ENCODE measurements at regions not wholly inside any gene's neighbourhood (a gene's known extent, or its start where the extent isn't known, plus 50 kb on each side); places are given as distances from the start of the nearest gene placed in this dataset.

DNA sequence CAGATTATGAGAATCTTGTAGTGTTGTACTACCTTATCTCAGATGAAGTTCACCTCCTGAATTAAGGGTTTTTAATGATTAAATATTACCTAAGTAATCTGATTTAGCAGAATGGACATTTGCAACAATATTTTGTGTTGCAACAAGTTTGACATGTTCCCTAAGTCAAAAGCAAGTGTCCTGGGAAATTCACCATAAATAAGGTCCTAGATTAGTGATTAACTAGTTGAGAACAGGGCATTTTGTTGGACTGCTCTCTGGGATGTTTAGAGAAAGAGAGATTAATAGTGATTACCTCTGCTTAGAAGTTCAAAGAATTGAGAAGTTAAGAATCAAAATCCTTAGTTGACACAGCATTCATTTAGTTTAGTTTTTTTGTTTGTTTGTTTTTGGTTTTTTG, 120.2 kb upstream of the MARCKS start:
- H3K27me3 ChIP-seq, result peaks cover 59% of the 10 kb centered on the region
- no peak overlapping the region for H3K27ac ChIP-seq
- no peaks in the 10 kb centered on the region for H3K9me3 ChIP-seq (ENCODE audit: low read depth)
- H3K36me3 ChIP-seq, result no peaks in the 10 kb centered on the region
- H3K4me3 ChIP-seq, result no peak overlapping the region
- no peak for DNase-seq (ENCODE audit: low read depth in 1 of 2, low spot score in 1 of 2)
- TF ChIP-seq, protein P1, sequence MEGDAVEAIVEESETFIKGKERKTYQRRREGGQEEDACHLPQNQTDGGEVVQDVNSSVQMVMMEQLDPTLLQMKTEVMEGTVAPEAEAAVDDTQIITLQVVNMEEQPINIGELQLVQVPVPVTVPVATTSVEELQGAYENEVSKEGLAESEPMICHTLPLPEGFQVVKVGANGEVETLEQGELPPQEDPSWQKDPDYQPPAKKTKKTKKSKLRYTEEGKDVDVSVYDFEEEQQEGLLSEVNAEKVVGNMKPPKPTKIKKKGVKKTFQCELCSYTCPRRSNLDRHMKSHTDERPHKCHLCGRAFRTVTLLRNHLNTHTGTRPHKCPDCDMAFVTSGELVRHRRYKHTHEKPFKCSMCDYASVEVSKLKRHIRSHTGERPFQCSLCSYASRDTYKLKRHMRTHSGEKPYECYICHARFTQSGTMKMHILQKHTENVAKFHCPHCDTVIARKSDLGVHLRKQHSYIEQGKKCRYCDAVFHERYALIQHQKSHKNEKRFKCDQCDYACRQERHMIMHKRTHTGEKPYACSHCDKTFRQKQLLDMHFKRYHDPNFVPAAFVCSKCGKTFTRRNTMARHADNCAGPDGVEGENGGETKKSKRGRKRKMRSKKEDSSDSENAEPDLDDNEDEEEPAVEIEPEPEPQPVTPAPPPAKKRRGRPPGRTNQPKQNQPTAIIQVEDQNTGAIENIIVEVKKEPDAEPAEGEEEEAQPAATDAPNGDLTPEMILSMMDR (IDR thresholded peaks at IDR 0.05; ENCODE audit: low read depth, low read length), result no peak
- peaks cover 22% of the 10 kb centered on the region for H3K4me1 ChIP-seq (ENCODE audit: low read depth)

DNA sequence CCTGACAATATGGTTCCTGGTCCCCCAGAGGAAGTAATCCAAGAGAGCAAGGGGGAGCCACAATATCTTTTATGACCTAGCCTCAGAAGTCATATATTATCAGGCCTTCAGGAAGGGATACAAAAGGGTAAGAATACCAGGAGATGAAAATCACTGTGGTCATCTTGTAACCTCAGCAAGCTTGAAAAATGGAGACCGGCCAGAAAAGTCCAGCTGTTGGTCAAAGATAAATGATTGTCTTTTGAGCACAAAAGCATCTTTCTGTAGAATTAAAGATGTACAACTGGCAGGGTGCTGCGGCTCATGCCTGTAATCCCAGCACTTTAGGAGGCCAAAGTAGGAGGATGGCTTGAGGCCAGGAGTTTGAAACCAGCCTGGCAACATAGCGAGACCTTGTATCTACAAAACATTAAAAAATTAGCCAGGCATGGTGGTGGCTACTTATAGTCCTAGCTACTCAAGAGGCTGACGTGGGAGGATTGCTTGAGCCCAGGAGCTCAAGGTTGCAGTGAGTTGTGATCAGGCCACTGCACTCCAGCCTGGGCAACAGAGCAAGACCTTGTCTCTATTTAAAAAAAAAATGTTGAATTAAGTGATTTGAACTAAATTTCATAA, 118.0 kb upstream of the MARCKS start:
- Histone ChIP-seq H3K27ac (no peak overlapping the region), H3K4me1 (ENCODE audit: low read depth) (peaks cover 9% of the 10 kb centered on the region), H3K36me3 (no peaks in the 10 kb centered on the region), H3K27me3 (peaks cover 56% of the 10 kb centered on the region), H3K4me3 (no peak overlapping the region), H3K9me3 (ENCODE audit: low read depth) (no peaks in the 10 kb centered on the region)
- TF ChIP-seq, protein P1 (IDR thresholded peaks at IDR 0.05; ENCODE audit: low read depth, low read length), result no peak
- no peak for DNase-seq (ENCODE audit: low read depth in 1 of 2, low spot score in 1 of 2)

DNA sequence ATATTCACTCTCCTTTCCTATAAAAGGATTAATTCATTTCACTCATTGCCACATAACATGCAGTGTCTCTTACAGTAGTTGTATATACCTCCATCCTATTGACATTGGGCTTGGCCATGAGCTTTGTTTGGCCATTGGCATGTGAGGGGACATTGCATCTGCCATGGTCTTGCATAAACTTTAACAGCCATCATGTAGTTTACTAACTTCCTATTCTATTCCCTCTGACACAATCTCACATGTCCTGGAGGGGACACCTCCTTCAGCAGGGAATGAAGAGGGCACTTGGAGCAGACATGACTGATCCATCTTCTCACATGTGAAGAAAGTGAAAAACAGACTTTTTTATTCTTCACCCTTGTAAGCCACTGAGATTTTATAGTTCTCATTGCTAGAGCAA, 115.5 kb upstream of the MARCKS start:
- Histone ChIP-seq H3K4me1 (ENCODE audit: low read depth) (peaks cover 21% of the 10 kb centered on the region), H3K4me3 (no peak overlapping the region), H3K27ac (no peak overlapping the region), H3K36me3 (no peaks in the 10 kb centered on the region), H3K9me3 (ENCODE audit: low read depth) (no peaks in the 10 kb centered on the region), H3K27me3 (peaks cover 42% of the 10 kb centered on the region)
- DNase-seq (ENCODE audit: low read depth in 1 of 2, low spot score in 1 of 2), result peak in 1 of 2 donors; percentile 14
- TF ChIP-seq, protein P1 (IDR thresholded peaks at IDR 0.05; ENCODE audit: low read depth, low read length), result no peak

DNA sequence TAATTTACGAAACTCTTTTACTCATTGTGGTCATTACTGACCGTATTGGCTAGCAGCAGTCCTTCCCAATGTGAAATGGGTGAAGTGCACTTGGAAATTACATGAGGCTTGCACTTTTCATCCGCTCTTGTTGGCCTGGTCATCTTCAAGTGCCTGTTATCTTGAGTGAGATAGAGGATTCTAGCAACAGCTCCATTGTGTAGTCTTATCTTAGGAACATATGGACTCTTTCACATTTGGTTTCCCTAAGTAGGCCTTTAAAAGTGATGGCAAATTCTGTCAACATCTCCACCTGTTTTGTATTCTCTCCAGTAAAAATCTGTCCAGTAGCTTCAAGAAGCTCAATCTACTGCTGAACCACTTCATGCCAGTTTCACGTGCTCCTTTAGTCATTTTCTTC, 114.8 kb upstream of the MARCKS start:
- peaks cover 21% of the 10 kb centered on the region for H3K4me1 ChIP-seq (ENCODE audit: low read depth)

DNA sequence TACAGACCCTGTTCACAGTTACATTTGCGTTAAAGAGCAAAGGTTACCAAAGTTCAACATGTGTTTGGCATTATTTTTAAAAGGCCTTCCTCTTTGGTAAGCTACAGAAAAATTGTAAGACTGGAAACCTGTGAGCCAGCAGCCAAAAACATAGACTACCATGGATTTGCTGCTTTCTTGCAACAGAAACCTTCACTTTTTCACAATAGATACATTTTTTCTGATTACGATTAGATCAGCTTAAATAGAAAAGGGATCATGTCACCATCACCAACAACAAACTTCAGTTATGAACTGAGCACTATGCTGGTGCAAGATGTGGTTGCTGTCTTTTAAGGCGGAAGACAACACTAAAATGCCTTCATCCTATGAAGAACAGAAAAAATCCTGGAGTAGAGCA, 112.3 kb upstream of the MARCKS start:
- no peaks in the 10 kb centered on the region for H3K9me3 ChIP-seq (ENCODE audit: low read depth)
- no peak overlapping the region for H3K4me3 ChIP-seq
- H3K4me1 ChIP-seq (ENCODE audit: low read depth), result peaks cover 21% of the 10 kb centered on the region
- no peak overlapping the region for H3K27ac ChIP-seq
- TF ChIP-seq, protein P1 (IDR thresholded peaks at IDR 0.05; ENCODE audit: low read depth, low read length), result no peak
- no peaks in the 10 kb centered on the region for H3K36me3 ChIP-seq
- H3K27me3 ChIP-seq, result peaks cover 43% of the 10 kb centered on the region
- DNase-seq (ENCODE audit: low read depth in 1 of 2, low spot score in 1 of 2), result no peak

More for the DNA sequence above, 114.8 kb upstream of the MARCKS start:
- peaks cover 41% of the 10 kb centered on the region for H3K27me3 ChIP-seq
- H3K4me3 ChIP-seq, result no peak overlapping the region
- TF ChIP-seq, protein P1 (IDR thresholded peaks at IDR 0.05; ENCODE audit: low read depth, low read length), result no peak
- H3K36me3 ChIP-seq, result no peaks in the 10 kb centered on the region
- peak; percentile 49 to 92 for DNase-seq (ENCODE audit: low read depth in 1 of 2, low spot score in 1 of 2)
- no peak overlapping the region for H3K27ac ChIP-seq
- no peaks in the 10 kb centered on the region for H3K9me3 ChIP-seq (ENCODE audit: low read depth)
